ENCODE measurements at regions not wholly inside any gene's neighbourhood (a gene's known extent, or its start where the extent isn't known, plus 50 kb on each side); places are given as distances from the start of the nearest gene placed in this dataset.
"Not testable (repeated sequence)": the region's sequence is repeated elsewhere in the genome, so short reads cannot be mapped to it uniquely, and the experiment has no call there.

GRCh38 chr7:67463316-67463715 is 466.7 kb downstream of the TYW1 start:
- ATAC-seq (replicated peaks; ENCODE audit: extremely low read depth, poor library complexity, severe bottlenecking), result no peak

GRCh38 chr7:67463983-67464382 is 467.4 kb downstream of the TYW1 start:
- DNase-seq (ENCODE audit: low spot score in 2 of 2), result no peak
- peaks cover 5% of the 10 kb centered on the region for H3K9me3 Mint-ChIP-seq
- no peaks in the 10 kb centered on the region for H3K4me1 Mint-ChIP-seq
- no peak for ATAC-seq (replicated peaks; ENCODE audit: extremely low read depth, poor library complexity, severe bottlenecking)
- H3K27ac Mint-ChIP-seq (ENCODE audit: low read depth), result no peak overlapping the region
- H3K27me3 Mint-ChIP-seq, result peaks cover 26% of the 10 kb centered on the region
- no peaks in the 10 kb centered on the region for H3K36me3 Mint-ChIP-seq (ENCODE audit: insufficient read depth)
- no peak overlapping the region for H3K4me3 Mint-ChIP-seq

More at GRCh38 chr7:67463316-67463715, 466.7 kb downstream of the TYW1 start:
- H3K27me3 Mint-ChIP-seq, result peaks cover 33% of the 10 kb centered on the region
- no peak overlapping the region for H3K27ac Mint-ChIP-seq (ENCODE audit: low read depth)
- no peaks in the 10 kb centered on the region for H3K4me1 Mint-ChIP-seq
- no peaks in the 10 kb centered on the region for H3K36me3 Mint-ChIP-seq (ENCODE audit: insufficient read depth)
- no peak for DNase-seq (ENCODE audit: low spot score in 2 of 2)
- no peak overlapping the region for H3K4me3 Mint-ChIP-seq
- peaks cover 1% of the 10 kb centered on the region for H3K9me3 Mint-ChIP-seq

- no peak overlapping the region for H3K4me3 Mint-ChIP-seq
- ATAC-seq (replicated peaks; ENCODE audit: extremely low read depth, poor library complexity, severe bottlenecking) (no peak), DNase-seq (ENCODE audit: low spot score in 2 of 2) (no peak)
- no peaks in the 10 kb centered on the region for H3K36me3 Mint-ChIP-seq (ENCODE audit: insufficient read depth)
- no peaks in the 10 kb centered on the region for H3K4me1 Mint-ChIP-seq
- H3K27me3 Mint-ChIP-seq, result peaks cover 5% of the 10 kb centered on the region
- peaks cover 10% of the 10 kb centered on the region for H3K9me3 Mint-ChIP-seq
- H3K27ac Mint-ChIP-seq (ENCODE audit: low read depth), result no peak overlapping the region
Observed at GRCh38 chr7:67466109-67466508, 469.5 kb downstream of the TYW1 start.

- H3K4me3 Mint-ChIP-seq, result no peak overlapping the region
- H3K27me3 Mint-ChIP-seq, result no peaks in the 10 kb centered on the region
- no peaks in the 10 kb centered on the region for H3K4me1 Mint-ChIP-seq
- ATAC-seq (replicated peaks; ENCODE audit: extremely low read depth, poor library complexity, severe bottlenecking) (no peak), DNase-seq (ENCODE audit: low spot score in 2 of 2) (no peak)
- H3K27ac Mint-ChIP-seq (ENCODE audit: low read depth), result no peak overlapping the region
- no peaks in the 10 kb centered on the region for H3K36me3 Mint-ChIP-seq (ENCODE audit: insufficient read depth)
- peaks cover 10% of the 10 kb centered on the region for H3K9me3 Mint-ChIP-seq
Observed at GRCh38 chr7:67470256-67470751, 473.7 kb downstream of the TYW1 start.

- ATAC-seq (replicated peaks; ENCODE audit: extremely low read depth, poor library complexity, severe bottlenecking) (no peak), DNase-seq (ENCODE audit: low spot score in 2 of 2) (no peak)
- H3K27ac Mint-ChIP-seq (ENCODE audit: low read depth), result no peak overlapping the region
- no peaks in the 10 kb centered on the region for H3K36me3 Mint-ChIP-seq (ENCODE audit: insufficient read depth)
- H3K4me1 Mint-ChIP-seq, result no peaks in the 10 kb centered on the region
- no peaks in the 10 kb centered on the region for H3K9me3 Mint-ChIP-seq
- no peak overlapping the region for H3K4me3 Mint-ChIP-seq
- no peaks in the 10 kb centered on the region for H3K27me3 Mint-ChIP-seq
Observed at GRCh38 chr7:67475293-67475692, 478.7 kb downstream of the TYW1 start.

GRCh38 chr7:67478066-67478465 is 481.4 kb downstream of the TYW1 start:
- no peaks in the 10 kb centered on the region for H3K9me3 Mint-ChIP-seq
- no peaks in the 10 kb centered on the region for H3K36me3 Mint-ChIP-seq (ENCODE audit: insufficient read depth)
- H3K4me1 Mint-ChIP-seq, result no peaks in the 10 kb centered on the region
- no peak overlapping the region for H3K4me3 Mint-ChIP-seq
- H3K27me3 Mint-ChIP-seq, result no peaks in the 10 kb centered on the region
- ATAC-seq (replicated peaks; ENCODE audit: extremely low read depth, poor library complexity, severe bottlenecking) (no peak), DNase-seq (ENCODE audit: low spot score in 2 of 2) (no peak)
- no peak overlapping the region for H3K27ac Mint-ChIP-seq (ENCODE audit: low read depth)

GRCh38 chr7:67484244-67484751 is 487.7 kb downstream of the TYW1 start:
- no peak for ATAC-seq (replicated peaks; ENCODE audit: extremely low read depth, poor library complexity, severe bottlenecking)
- Mint-ChIP-seq H3K4me1 (peaks cover 6% of the 10 kb centered on the region), H3K27ac (ENCODE audit: low read depth) (no peak overlapping the region), H3K36me3 (ENCODE audit: insufficient read depth) (no peaks in the 10 kb centered on the region), H3K4me3 (no peak overlapping the region), H3K9me3 (no peaks in the 10 kb centered on the region), H3K27me3 (peaks cover 11% of the 10 kb centered on the region)
- no peak for DNase-seq (ENCODE audit: low spot score in 2 of 2)

- H3K9me3 Mint-ChIP-seq, result no peaks in the 10 kb centered on the region
- no peak overlapping the region for H3K27ac Mint-ChIP-seq (ENCODE audit: low read depth)
- H3K4me1 Mint-ChIP-seq, result peaks cover 6% of the 10 kb centered on the region
- DNase-seq (ENCODE audit: low spot score in 2 of 2), result no peak
- no peak for ATAC-seq (replicated peaks; ENCODE audit: extremely low read depth, poor library complexity, severe bottlenecking)
- H3K36me3 Mint-ChIP-seq (ENCODE audit: insufficient read depth), result no peaks in the 10 kb centered on the region
- H3K4me3 Mint-ChIP-seq, result no peak overlapping the region
- H3K27me3 Mint-ChIP-seq, result peaks cover 11% of the 10 kb centered on the region
Observed at GRCh38 chr7:67486401-67486800, 489.8 kb downstream of the TYW1 start.

GRCh38 chr7:67487316-67487715 is 490.7 kb downstream of the TYW1 start:
- peaks cover 3% of the 10 kb centered on the region for H3K9me3 Mint-ChIP-seq
- ATAC-seq (replicated peaks; ENCODE audit: extremely low read depth, poor library complexity, severe bottlenecking), result no peak
- H3K4me1 Mint-ChIP-seq, result peaks cover 6% of the 10 kb centered on the region
- no peak overlapping the region for H3K27ac Mint-ChIP-seq (ENCODE audit: low read depth)
- H3K4me3 Mint-ChIP-seq, result no peak overlapping the region
- no peak for DNase-seq (ENCODE audit: low spot score in 2 of 2)
- H3K36me3 Mint-ChIP-seq (ENCODE audit: insufficient read depth), result no peaks in the 10 kb centered on the region
- peaks cover 11% of the 10 kb centered on the region for H3K27me3 Mint-ChIP-seq

- Mint-ChIP-seq H3K9me3 (peaks cover 8% of the 10 kb centered on the region), H3K27me3 (peaks cover 6% of the 10 kb centered on the region), H3K36me3 (ENCODE audit: insufficient read depth) (no peaks in the 10 kb centered on the region), H3K4me3 (no peak overlapping the region), H3K4me1 (peaks cover 4% of the 10 kb centered on the region), H3K27ac (ENCODE audit: low read depth) (no peak overlapping the region)
- ATAC-seq (replicated peaks; ENCODE audit: extremely low read depth, poor library complexity, severe bottlenecking) (no peak), DNase-seq (ENCODE audit: low spot score in 2 of 2) (no peak)
Observed at GRCh38 chr7:67489881-67490280, 493.2 kb downstream of the TYW1 start.

GRCh38 chr7:67493366-67493765 is 496.7 kb downstream of the TYW1 start:
- ATAC-seq (replicated peaks; ENCODE audit: extremely low read depth, poor library complexity, severe bottlenecking) (no peak), DNase-seq (ENCODE audit: low spot score in 2 of 2) (no peak)
- Mint-ChIP-seq H3K4me3 (no peak overlapping the region), H3K27ac (ENCODE audit: low read depth) (no peak overlapping the region), H3K4me1 (no peaks in the 10 kb centered on the region), H3K9me3 (peaks cover 8% of the 10 kb centered on the region), H3K27me3 (peaks cover 21% of the 10 kb centered on the region), H3K36me3 (ENCODE audit: insufficient read depth) (no peaks in the 10 kb centered on the region)

- Mint-ChIP-seq H3K27me3 (peaks cover 21% of the 10 kb centered on the region), H3K36me3 (ENCODE audit: insufficient read depth) (no peaks in the 10 kb centered on the region), H3K27ac (ENCODE audit: low read depth) (no peak overlapping the region), H3K4me1 (no peaks in the 10 kb centered on the region), H3K4me3 (no peak overlapping the region), H3K9me3 (peaks cover 13% of the 10 kb centered on the region)
- DNase-seq (ENCODE audit: low spot score in 2 of 2), result no peak
- ATAC-seq (replicated peaks; ENCODE audit: extremely low read depth, poor library complexity, severe bottlenecking), result no peak
Observed at GRCh38 chr7:67496589-67496988, 500.0 kb downstream of the TYW1 start.

GRCh38 chr7:67497914-67498313 is 501.3 kb downstream of the TYW1 start:
- not testable (repeated sequence) for ATAC-seq (replicated peaks; ENCODE audit: extremely low read depth, poor library complexity, severe bottlenecking); H3K4me3 Mint-ChIP-seq; H3K9me3 Mint-ChIP-seq; H3K4me1 Mint-ChIP-seq; H3K27ac Mint-ChIP-seq (ENCODE audit: low read depth); DNase-seq (ENCODE audit: low spot score in 2 of 2); H3K36me3 Mint-ChIP-seq (ENCODE audit: insufficient read depth)
- H3K27me3 Mint-ChIP-seq, result peaks cover 23% of the 10 kb centered on the region

Measured in central memory CD8-positive, alpha-beta T cell (primary cell).